OCI-LY1 (cell line): ENCODE measurements at regions not wholly inside any gene's neighbourhood (a gene's known extent, or its start where the extent isn't known, plus 50 kb on each side); places are given as distances from the start of the nearest gene placed in this dataset.

Source experiments
- CTCF ChIP-seq: fragments of 200-600 bp; sonication (generic), shearing (Covaris generic); IDR thresholded peaks from 2 replicates; pipeline ENCODE4 v1.5.1; 2017; ENCODE audit warnings: mild to moderate bottlenecking, antibody characterized with exemption, low read length, moderate library complexity, mixed read lengths
- EZH2 ChIP-seq: fragments of 200-600 bp; sonication (generic), shearing (Covaris generic); IDR thresholded peaks from 2 replicates; pipeline ENCODE4 v1.8.0; 2017; ENCODE audit warnings: borderline replicate concordance, mixed run types, mild to moderate bottlenecking, antibody characterized with exemption, low read length, moderate library complexity, mixed read lengths

GRCh38 chr4:187088070-187088799 lies 364.6 kb upstream of the FAT1 start:
- TF ChIP-seq CTCF (no peak), EZH2 (no peak)
